ENCODE measurements at regions not wholly inside any gene's neighbourhood (a gene's known extent, or its start where the extent isn't known, plus 50 kb on each side); places are given as distances from the start of the nearest gene placed in this dataset.

DNA sequence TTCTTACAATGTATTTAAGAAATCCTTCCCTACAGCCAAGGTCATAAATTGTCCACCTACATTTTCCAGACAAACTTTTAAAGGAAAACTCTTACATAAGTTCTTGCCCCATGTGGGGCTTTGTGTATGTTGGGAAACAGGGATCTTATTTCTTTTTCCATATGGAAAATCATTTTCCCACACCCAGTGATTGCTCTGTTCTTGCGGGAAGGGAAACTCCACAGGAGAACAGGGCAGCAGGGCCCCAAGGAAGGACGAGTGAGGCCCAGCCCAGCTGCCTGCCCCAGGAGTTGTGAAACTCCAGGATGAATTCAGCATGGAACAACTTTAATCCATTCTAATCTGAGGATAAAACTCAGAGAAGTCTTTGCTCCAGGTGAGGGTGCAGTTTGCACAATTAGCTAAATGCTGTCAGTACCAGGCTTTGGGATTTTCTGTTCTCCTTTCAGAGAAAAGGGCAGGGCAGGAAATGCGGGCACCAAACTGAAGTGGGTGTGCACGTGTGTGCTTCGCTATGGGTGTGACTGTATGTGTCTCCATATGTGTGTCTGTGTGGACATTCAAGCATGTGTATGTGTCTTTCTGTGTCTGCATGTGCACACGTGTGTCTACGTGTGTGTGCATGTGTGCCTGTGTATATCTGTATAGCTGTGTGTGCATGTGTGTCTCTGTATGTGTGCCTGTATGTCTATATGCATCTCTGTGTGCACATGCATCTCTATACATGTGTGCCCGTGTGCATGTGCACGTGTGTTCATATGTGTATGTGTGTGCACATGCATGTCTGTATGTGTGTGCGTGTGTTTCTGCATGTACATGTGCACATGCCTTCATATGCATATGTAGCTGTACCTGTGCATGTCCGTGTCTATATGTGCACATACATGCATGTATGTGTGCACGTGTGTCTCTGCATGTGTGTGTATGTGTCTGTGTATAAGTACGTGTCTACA is 102.0 kb upstream of the FAM20C start:
- no peak for TF ChIP-seq GATA2 (IDR thresholded peaks at IDR 0.05; ENCODE audit: low read depth, low read length)
- no peak for TF ChIP-seq GATA3 (IDR thresholded peaks at IDR 0.05; ENCODE audit: low read depth, low read length)
